Endothelial cell of umbilical vein (primary cell): ENCODE measurements at regions not wholly inside any gene's neighbourhood (a gene's known extent, or its start where the extent isn't known, plus 50 kb on each side); places are given as distances from the start of the nearest gene placed in this dataset.

Experiments
- EZH2 ChIP-seq: IDR thresholded peaks from 2 replicates; pipeline ENCODE4 v1.6.1; 2012; ENCODE audit warnings: borderline replicate concordance, low read depth, mild to moderate bottlenecking, moderate library complexity, low read length, inconsistent platforms; ENCODE audit not compliant: severe bottlenecking
- FOS ChIP-seq: IDR thresholded peaks from 2 replicates; pipeline ENCODE4 v1.6.1; 2011; ENCODE audit warnings: mild to moderate bottlenecking, low read length, moderate library complexity, borderline replicate concordance; ENCODE audit not compliant: insufficient read depth
- JUN ChIP-seq: IDR thresholded peaks from 2 replicates; pipeline ENCODE4 v1.6.1; 2011; ENCODE audit warnings: borderline replicate concordance, low read depth; ENCODE audit not compliant: insufficient read length, insufficient read depth
- MYC ChIP-seq: IDR thresholded peaks from one replicate; pipeline ENCODE4 v1.6.1; 2011; ENCODE audit warnings: mild to moderate bottlenecking, low read depth, low read length
- POLR2A ChIP-seq: IDR thresholded peaks from 2 replicates; pipeline ENCODE4 v1.6.1; 2012; ENCODE audit warnings: low read depth, mild to moderate bottlenecking, control low read depth, low read length
- POLR2AphosphoS5 ChIP-seq: IDR thresholded peaks from 2 replicates; pipeline ENCODE4 v1.6.1; 2012; ENCODE audit warnings: low read depth, mild to moderate bottlenecking, control low read depth, low read length, moderate library complexity; ENCODE audit not compliant: insufficient read depth
- TF ChIP-seq, protein P1 (sequence below), 2 donors: IDR thresholded peaks; 1 replicate in 1 of 2; 2 replicates in 1 of 2; pipeline ENCODE4 v1.5.1; 2011; ENCODE audit warnings: low read length in 2 of 2, mild to moderate bottlenecking in 2 of 2, moderate library complexity in 2 of 2, control low read depth in 1 of 2, inconsistent platforms in 1 of 2, low read depth in 1 of 2; ENCODE audit not compliant: insufficient read depth in 1 of 2; ENCODE audit errors: extremely low read depth in 1 of 2
- TF ChIP-seq, protein P2 (sequence below): IDR thresholded peaks from 2 replicates; pipeline ENCODE4 v1.6.1; 2011; ENCODE audit not compliant: insufficient read depth, insufficient read length

DNA sequence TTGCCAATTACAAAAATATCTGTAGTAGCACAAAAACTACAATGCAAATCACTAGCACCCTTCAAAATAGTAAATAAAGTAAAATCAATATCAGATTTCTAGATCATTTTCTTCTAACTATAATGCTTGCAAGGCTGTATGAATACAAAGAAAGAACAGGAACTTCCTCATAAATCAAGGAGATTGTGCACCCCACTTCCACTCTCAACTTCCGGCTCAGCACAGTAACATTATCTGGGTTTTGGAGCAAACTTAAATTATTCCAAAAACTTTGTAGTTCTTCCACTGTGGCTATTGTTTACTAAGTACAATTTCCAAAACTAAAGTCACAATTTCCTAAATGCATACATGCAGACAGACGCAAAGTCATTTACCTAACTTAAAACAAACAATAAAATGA lies 778.3 kb upstream of the SLC10A2 start:
- TF ChIP-seq, protein P1, sequence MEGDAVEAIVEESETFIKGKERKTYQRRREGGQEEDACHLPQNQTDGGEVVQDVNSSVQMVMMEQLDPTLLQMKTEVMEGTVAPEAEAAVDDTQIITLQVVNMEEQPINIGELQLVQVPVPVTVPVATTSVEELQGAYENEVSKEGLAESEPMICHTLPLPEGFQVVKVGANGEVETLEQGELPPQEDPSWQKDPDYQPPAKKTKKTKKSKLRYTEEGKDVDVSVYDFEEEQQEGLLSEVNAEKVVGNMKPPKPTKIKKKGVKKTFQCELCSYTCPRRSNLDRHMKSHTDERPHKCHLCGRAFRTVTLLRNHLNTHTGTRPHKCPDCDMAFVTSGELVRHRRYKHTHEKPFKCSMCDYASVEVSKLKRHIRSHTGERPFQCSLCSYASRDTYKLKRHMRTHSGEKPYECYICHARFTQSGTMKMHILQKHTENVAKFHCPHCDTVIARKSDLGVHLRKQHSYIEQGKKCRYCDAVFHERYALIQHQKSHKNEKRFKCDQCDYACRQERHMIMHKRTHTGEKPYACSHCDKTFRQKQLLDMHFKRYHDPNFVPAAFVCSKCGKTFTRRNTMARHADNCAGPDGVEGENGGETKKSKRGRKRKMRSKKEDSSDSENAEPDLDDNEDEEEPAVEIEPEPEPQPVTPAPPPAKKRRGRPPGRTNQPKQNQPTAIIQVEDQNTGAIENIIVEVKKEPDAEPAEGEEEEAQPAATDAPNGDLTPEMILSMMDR (IDR thresholded peaks at IDR 0.05; ENCODE audit: extremely low read depth in 1 of 2, insufficient read depth in 1 of 2, low read depth in 1 of 2, low read length in 2 of 2) = no peak
- no peak for TF ChIP-seq POLR2A
- TF ChIP-seq EZH2 = no peak
- no peak for TF ChIP-seq POLR2AphosphoS5
- no peak for TF ChIP-seq MYC
- TF ChIP-seq JUN = no peak
- TF ChIP-seq FOS = no peak
- TF ChIP-seq, protein P2, sequence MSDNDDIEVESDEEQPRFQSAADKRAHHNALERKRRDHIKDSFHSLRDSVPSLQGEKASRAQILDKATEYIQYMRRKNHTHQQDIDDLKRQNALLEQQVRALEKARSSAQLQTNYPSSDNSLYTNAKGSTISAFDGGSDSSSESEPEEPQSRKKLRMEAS = no peak
